Breast epithelium (tissue), 3 donors: ENCODE measurements at regions not wholly inside any gene's neighbourhood (a gene's known extent, or its start where the extent isn't known, plus 50 kb on each side); places are given as distances from the start of the nearest gene placed in this dataset.

Source experiments
- CTCF ChIP-seq, 3 donors: fragments of 450-650 bp; IDR thresholded peaks; one replicate each; pipeline ENCODE4 v1.5.1; 2016 to 2017; ENCODE audit warnings: antibody characterized with exemption in 3 of 3, mild to moderate bottlenecking in 3 of 3, moderate library complexity in 3 of 3
- POLR2A ChIP-seq: fragments of 450-650 bp; IDR thresholded peaks from one replicate; pipeline ENCODE4 v1.6.1; 2016; ENCODE audit warnings: antibody characterized with exemption, mild to moderate bottlenecking, moderate library complexity

GRCh38 chr5:130268489-130268888 lies 364.2 kb downstream of the CHSY3 start:
- no peak for TF ChIP-seq CTCF (IDR thresholded peaks at IDR 0.05)
- no peak for TF ChIP-seq POLR2A
